Fibroblast of the aortic adventitia (primary cell): ENCODE measurements at regions not wholly inside any gene's neighbourhood (a gene's known extent, or its start where the extent isn't known, plus 50 kb on each side); places are given as distances from the start of the nearest gene placed in this dataset.

Experiments used
- DNase-seq: peaks from one replicate; pipeline ENCODE4 v3.0.0-alpha.2; 2010; ENCODE audit warnings: low read depth
- H3K4me3 ChIP-seq: 2 replicates; pipeline ENCODE4 v1.5.1; 2011; ENCODE audit warnings: low read depth, mild to moderate bottlenecking, control low read depth, low read length, moderate library complexity
- TF ChIP-seq, protein P1 (sequence below): IDR thresholded peaks from 2 replicates; pipeline ENCODE4 v1.5.1; 2011; ENCODE audit warnings: mild to moderate bottlenecking, low read length, control low read depth, inconsistent platforms; ENCODE audit not compliant: insufficient read depth

GRCh38 chr1:116270316-116271057 lies 102.6 kb upstream of the ATP1A1 start:
- no peak for DNase-seq
- TF ChIP-seq, protein P1, sequence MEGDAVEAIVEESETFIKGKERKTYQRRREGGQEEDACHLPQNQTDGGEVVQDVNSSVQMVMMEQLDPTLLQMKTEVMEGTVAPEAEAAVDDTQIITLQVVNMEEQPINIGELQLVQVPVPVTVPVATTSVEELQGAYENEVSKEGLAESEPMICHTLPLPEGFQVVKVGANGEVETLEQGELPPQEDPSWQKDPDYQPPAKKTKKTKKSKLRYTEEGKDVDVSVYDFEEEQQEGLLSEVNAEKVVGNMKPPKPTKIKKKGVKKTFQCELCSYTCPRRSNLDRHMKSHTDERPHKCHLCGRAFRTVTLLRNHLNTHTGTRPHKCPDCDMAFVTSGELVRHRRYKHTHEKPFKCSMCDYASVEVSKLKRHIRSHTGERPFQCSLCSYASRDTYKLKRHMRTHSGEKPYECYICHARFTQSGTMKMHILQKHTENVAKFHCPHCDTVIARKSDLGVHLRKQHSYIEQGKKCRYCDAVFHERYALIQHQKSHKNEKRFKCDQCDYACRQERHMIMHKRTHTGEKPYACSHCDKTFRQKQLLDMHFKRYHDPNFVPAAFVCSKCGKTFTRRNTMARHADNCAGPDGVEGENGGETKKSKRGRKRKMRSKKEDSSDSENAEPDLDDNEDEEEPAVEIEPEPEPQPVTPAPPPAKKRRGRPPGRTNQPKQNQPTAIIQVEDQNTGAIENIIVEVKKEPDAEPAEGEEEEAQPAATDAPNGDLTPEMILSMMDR = no peak
- H3K4me3 ChIP-seq = no peak overlapping the region

DNA sequence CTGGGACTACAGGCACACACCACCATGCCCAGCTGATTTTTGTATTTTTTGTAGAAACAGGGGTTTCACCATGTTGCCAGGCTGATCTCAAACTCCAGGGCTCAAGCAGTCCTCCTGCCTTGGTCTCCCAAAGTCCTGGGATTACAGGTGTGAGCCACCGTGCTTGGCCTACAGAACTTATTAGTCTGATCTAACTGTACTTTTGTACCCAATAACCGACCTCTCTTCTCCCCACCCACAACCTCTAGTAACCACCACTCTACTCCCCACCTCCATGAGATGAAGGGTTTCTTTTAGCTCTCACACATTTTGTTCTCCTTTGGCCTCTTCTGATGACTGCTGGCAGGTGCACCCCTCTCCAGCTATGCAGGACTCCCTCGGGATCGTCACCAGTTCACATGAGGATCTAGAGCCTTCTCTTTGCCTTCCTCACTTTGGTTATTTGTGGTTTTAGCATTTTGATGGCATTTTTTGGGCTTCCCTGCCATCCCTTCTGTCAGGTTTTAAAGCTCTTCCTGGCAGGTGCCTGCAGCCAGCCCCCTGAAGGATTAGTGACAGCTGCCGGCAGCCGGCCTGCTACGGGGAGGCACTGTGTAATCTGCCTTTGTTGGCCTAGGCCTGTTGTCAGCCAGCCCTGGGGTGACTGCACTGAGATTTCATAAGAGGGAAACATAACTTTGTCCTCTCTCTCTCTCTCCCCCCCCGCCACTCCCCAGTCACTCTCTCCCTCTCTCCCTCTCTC lies 99.8 kb upstream of the ATP1A1 start:
- DNase-seq = no peak
- no peak overlapping the region for H3K4me3 ChIP-seq
- TF ChIP-seq, protein P1 = no peak

DNA sequence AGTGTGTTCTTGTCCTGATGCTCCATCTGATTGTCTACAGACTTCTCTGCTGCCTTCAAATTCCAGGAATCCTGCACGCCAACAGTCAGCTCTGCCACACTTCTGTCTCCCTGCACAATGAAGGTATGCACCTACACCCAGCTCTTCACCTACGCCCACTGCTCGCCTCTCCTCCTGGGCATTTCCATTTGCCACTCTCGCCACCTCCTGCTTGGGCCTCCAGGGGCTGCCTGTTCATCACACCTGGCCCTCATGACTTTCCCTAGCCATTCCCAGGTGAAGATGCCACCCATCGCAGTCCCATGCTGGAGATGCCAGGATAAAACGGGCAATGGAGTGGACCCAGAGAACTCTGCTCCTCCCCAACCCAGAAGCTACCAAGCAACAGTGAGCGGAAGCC lies 96.5 kb upstream of the ATP1A1 start:
- TF ChIP-seq, protein P1 = no peak

DNA sequence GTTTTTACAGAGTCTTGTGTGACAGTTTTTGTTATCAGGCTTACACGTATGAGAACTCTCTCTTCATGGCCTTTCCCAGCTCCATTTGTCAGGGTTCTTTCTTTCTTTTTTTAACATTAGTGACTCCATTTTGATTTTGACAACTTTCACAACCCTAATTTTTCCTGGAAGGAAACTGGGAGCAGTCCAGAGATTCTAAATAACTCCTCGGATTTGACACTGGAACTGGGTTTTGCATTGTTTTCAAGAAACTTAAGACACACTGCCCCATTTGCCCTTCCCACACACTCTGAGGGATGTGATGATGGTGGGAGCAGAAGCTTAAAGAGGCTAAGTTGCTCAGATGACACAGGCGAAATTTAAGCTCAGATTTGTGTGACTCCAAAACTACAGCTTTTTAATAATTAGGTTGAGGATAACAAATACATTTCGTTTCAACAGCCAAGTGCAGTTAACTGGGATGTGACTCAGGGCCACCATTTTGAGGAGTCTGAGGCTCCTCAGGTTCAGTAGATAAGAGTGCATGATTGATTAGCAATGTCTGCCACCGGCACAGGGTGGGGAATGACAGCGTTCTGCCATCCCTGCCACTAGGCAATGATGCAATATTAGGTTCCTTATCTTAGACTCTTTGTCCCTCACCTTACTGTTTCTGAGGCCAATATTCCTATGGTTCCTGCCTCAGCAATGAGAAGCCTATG lies 95.1 kb upstream of the ATP1A1 start:
- no peak overlapping the region for H3K4me3 ChIP-seq
- no peak for DNase-seq
- TF ChIP-seq, protein P1 = no peak

More for the DNA sequence above, 96.5 kb upstream of the ATP1A1 start:
- no peak for DNase-seq
- H3K4me3 ChIP-seq = no peak overlapping the region

DNA sequence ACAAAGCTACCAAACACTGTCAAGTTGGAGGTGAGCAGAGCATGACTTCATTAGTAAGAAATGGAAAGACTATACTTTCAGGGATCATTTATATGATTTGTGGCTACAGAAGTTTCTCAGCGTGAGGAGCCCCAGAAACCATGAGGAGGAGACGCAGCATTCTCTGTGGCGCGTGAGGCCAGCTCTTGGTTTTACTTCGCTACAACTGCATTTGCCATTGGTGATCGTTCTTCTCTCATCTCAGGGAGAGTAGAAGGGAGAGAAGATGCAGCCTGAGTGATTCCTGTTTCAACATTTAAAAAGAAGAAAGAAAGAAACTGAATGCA lies 94.5 kb upstream of the ATP1A1 start:
- TF ChIP-seq, protein P1 = no peak
- no peak overlapping the region for H3K4me3 ChIP-seq
- DNase-seq = no peak

DNA sequence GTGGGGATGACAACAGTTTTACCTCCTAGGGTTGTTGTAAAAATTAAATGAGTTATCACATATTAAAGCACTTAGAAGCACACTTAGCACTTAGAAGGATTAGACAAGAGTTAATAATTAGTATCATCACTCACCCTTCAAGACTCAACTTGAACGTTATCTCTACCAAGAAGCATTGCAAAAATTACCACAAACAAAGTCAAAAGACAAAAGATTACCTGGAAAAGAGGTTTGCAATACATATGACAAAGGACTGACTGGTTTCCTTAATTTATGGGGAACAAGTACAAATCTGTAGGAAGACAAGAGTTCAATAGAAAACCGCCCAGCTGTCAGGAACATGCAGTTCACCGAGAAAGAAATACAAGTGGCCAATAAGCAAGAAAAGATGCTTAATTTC lies 93.3 kb upstream of the ATP1A1 start:
- no peak overlapping the region for H3K4me3 ChIP-seq
- no peak for DNase-seq
- TF ChIP-seq, protein P1 = no peak
